Natural killer cell (primary cell): ENCODE measurements at regions not wholly inside any gene's neighbourhood (a gene's known extent, or its start where the extent isn't known, plus 50 kb on each side); places are given as distances from the start of the nearest gene placed in this dataset.

ENCODE experiments used
- ATAC-seq, 3 donors: fragments of 150-1000 bp in 2 of 3; fragments of 200-7000 bp in 1 of 3; cut with Tn5 transposase; 1 replicate in 1 of 3; 2 replicates in 2 of 3; pipeline ENCODE4 v1.10.0; 2021; ENCODE audit warnings: mild to moderate bottlenecking in 2 of 3, moderate library complexity in 2 of 3
- DNase-seq, 2 donors: peaks; one replicate each; pipeline versions ENCODE4 v3.0.0 to v3.0.0-alpha.2; 2013 to 2021; ENCODE audit warnings: mixed read lengths in 1 of 2
- H3K27ac ChIP-seq: one replicate; pipeline ENCODE4 v1.5.1; 2013; ENCODE audit warnings: mild to moderate bottlenecking, low read length
- H3K27me3 ChIP-seq: one replicate; pipeline ENCODE4 v1.6.1; 2013; ENCODE audit warnings: low read length; ENCODE audit not compliant: control insufficient read depth, insufficient read depth
- H3K36me3 ChIP-seq: one replicate; pipeline ENCODE4 v1.6.1; 2013; ENCODE audit warnings: low read length; ENCODE audit not compliant: control insufficient read depth, insufficient read depth
- H3K4me1 ChIP-seq: one replicate; pipeline ENCODE4 v1.6.1; 2013; ENCODE audit warnings: low read length; ENCODE audit not compliant: control insufficient read depth, insufficient read depth
- H3K4me3 ChIP-seq: one replicate; pipeline ENCODE4 v1.5.1; 2013; ENCODE audit warnings: low read length
- H3K9me3 ChIP-seq: one replicate; pipeline ENCODE4 v1.6.1; 2013; ENCODE audit warnings: low read length; ENCODE audit not compliant: control insufficient read depth, insufficient read depth
- H3K27ac Mint-ChIP-seq, 2 donors: one replicate each; pipeline ENCODE4 v1.8.0; 2022; ENCODE audit warnings: mild to moderate bottlenecking in 2 of 2, mixed read lengths in 2 of 2, moderate library complexity in 1 of 2
- H3K27me3 Mint-ChIP-seq, 2 donors: one replicate each; pipeline ENCODE4 v1.8.0; 2022; ENCODE audit warnings: low read depth in 2 of 2, mixed read lengths in 2 of 2
- H3K36me3 Mint-ChIP-seq: one replicate; pipeline ENCODE4 v1.8.0; 2022; ENCODE audit warnings: mixed read lengths
- H3K4me1 Mint-ChIP-seq, 2 donors: one replicate each; pipeline ENCODE4 v1.8.0; 2022; ENCODE audit warnings: mixed read lengths in 2 of 2
- H3K4me3 Mint-ChIP-seq: one replicate; pipeline ENCODE4 v1.8.0; 2022; ENCODE audit warnings: mild to moderate bottlenecking, moderate library complexity, mixed read lengths
- H3K9me3 Mint-ChIP-seq, 2 donors: one replicate each; pipeline ENCODE4 v1.8.0; 2022; ENCODE audit warnings: mixed read lengths in 2 of 2
- WGBS: methylation state at CpG from one replicate; pipeline ENCODE4 v1.1.7; 2013; ENCODE audit warnings: missing lambda C conversion rate; ENCODE audit not compliant: insufficient coverage; 5-methylcytosine and 5-hydroxymethylcytosine counted together
- intact Hi-C: fragments of 100-400 bp; cut with micrococcal nuclease; formaldehyde crosslinking; loops from one replicate; pipeline ENCODE4 v1.14.2; 2022
- TF ChIP-seq, protein P1 (sequence below): fragments of 200-600 bp; IDR thresholded peaks from one replicate; pipeline ENCODE4 v1.8.0; 2022; ENCODE audit warnings: antibody characterized with exemption

DNA sequence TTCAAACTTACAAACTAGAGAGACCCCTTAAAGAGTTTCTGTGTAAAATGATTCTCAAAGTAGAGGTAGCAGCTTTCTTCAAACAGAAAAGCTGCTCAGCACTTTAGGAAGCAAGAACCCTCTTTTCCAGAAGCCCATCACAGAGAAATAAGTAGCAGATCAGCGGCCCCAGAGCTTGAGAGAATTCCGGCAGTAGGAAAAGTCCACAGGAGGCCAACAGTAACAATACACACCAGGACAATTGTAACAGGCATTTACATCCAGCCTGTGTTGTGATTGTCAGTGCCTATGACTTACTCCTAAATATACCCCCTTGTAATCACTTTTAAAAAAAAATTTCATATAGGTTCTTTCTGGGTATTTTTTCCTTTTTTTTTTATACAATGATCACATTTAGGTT lies 161.4 kb upstream of the ACVR2A start:
- H3K27me3 Mint-ChIP-seq: peaks cover 4 to 20% of the 10 kb centered on the region in 2 donors
- TF ChIP-seq, protein P1, sequence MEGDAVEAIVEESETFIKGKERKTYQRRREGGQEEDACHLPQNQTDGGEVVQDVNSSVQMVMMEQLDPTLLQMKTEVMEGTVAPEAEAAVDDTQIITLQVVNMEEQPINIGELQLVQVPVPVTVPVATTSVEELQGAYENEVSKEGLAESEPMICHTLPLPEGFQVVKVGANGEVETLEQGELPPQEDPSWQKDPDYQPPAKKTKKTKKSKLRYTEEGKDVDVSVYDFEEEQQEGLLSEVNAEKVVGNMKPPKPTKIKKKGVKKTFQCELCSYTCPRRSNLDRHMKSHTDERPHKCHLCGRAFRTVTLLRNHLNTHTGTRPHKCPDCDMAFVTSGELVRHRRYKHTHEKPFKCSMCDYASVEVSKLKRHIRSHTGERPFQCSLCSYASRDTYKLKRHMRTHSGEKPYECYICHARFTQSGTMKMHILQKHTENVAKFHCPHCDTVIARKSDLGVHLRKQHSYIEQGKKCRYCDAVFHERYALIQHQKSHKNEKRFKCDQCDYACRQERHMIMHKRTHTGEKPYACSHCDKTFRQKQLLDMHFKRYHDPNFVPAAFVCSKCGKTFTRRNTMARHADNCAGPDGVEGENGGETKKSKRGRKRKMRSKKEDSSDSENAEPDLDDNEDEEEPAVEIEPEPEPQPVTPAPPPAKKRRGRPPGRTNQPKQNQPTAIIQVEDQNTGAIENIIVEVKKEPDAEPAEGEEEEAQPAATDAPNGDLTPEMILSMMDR: no peak
- 96% methylated on average over 2 of the region's 2 CpGs for WGBS
- H3K27me3 ChIP-seq: no peaks in the 10 kb centered on the region
- H3K9me3 ChIP-seq: no peaks in the 10 kb centered on the region
- H3K36me3 Mint-ChIP-seq: no peaks in the 10 kb centered on the region
- H3K4me1 ChIP-seq: no peaks in the 10 kb centered on the region
- no peaks in the 10 kb centered on the region for H3K36me3 ChIP-seq
- H3K4me3 ChIP-seq: no peak overlapping the region
- no peak overlapping the region for H3K27ac Mint-ChIP-seq
- H3K9me3 Mint-ChIP-seq: no peaks in the 10 kb centered on the region
- H3K4me3 Mint-ChIP-seq: no peak overlapping the region
- no peaks in the 10 kb centered on the region for H3K4me1 Mint-ChIP-seq
- H3K27ac ChIP-seq: no peak overlapping the region
- DNase-seq (no peak), ATAC-seq (no peak)
- intact Hi-C loops: no loop called here

DNA sequence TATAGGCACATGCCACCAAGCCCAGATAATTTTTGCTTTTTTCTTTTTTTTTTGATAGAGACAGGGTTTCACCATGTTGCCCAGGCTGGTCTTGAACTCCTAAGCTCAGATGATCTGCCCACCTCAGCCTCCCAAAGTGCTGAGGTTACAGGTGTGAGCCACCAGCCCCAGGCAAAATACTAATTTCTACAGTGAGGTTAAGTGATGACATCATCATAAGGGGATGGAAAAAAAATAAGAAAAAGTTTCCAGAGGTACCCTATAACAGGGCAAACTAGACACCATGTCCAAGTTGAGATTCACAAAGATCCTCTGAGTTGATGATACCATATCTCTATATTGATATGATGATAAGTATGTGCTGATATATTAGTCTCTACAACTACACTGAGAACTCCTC lies 163.7 kb upstream of the ACVR2A start:
- Histone ChIP-seq H3K9me3 (no peaks in the 10 kb centered on the region), H3K4me1 (no peaks in the 10 kb centered on the region), H3K36me3 (no peaks in the 10 kb centered on the region), H3K27ac (no peak overlapping the region), H3K27me3 (no peaks in the 10 kb centered on the region), H3K4me3 (no peak overlapping the region)
- ATAC-seq: no peak
- Mint-ChIP-seq H3K27ac (no peak overlapping the region), H3K4me1 (no peaks in the 10 kb centered on the region), H3K9me3 (no peaks in the 10 kb centered on the region), H3K36me3 (no peaks in the 10 kb centered on the region), H3K4me3 (no peak overlapping the region), H3K27me3 (peaks cover 2 to 20% of the 10 kb centered on the region in 2 donors)
- TF ChIP-seq, protein P1: no peak
- intact Hi-C loops: no loop called here
- DNase-seq: no peak

DNA sequence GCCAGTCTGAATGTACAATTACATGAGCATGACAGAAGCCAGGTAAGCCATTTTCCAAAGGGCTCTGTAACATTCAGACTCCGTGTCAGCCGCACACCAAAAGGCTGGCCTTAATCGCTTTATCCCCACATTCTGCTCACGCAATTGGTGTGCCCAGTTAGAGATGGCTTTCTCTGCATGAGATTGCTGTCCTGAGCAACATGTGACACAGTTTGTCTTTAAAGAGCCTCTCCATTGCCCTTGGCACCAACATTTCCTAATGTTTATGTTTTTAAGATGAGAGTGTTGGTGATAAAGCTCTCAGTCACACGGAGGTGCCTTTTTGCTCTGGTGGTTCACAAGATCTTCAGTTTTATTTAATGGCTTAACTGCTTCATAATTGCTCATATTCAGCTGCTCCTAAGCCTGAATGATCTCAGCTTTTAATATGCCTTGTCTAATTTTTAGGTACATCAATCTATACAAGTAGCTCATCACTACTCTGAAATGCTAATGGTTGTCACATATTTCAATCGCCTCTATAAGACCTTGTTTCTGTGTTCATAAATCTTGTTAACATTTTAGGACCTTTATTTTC lies 164.8 kb upstream of the ACVR2A start:
- 91% methylated on average over 6 of the region's 6 CpGs for WGBS
- intact Hi-C loops: no loop called here
- Histone ChIP-seq H3K9me3 (no peaks in the 10 kb centered on the region), H3K27me3 (no peaks in the 10 kb centered on the region), H3K36me3 (no peaks in the 10 kb centered on the region), H3K27ac (no peak overlapping the region), H3K4me3 (no peak overlapping the region), H3K4me1 (no peaks in the 10 kb centered on the region)
- H3K27ac Mint-ChIP-seq: no peak overlapping the region
- TF ChIP-seq, protein P1: no peak
- no peak overlapping the region for H3K4me3 Mint-ChIP-seq
- DNase-seq: no peak
- no peaks in the 10 kb centered on the region for H3K9me3 Mint-ChIP-seq
- no peaks in the 10 kb centered on the region for H3K36me3 Mint-ChIP-seq
- H3K4me1 Mint-ChIP-seq: no peaks in the 10 kb centered on the region
- no peak for ATAC-seq
- peaks cover 2 to 22% of the 10 kb centered on the region in 2 donors for H3K27me3 Mint-ChIP-seq

DNA sequence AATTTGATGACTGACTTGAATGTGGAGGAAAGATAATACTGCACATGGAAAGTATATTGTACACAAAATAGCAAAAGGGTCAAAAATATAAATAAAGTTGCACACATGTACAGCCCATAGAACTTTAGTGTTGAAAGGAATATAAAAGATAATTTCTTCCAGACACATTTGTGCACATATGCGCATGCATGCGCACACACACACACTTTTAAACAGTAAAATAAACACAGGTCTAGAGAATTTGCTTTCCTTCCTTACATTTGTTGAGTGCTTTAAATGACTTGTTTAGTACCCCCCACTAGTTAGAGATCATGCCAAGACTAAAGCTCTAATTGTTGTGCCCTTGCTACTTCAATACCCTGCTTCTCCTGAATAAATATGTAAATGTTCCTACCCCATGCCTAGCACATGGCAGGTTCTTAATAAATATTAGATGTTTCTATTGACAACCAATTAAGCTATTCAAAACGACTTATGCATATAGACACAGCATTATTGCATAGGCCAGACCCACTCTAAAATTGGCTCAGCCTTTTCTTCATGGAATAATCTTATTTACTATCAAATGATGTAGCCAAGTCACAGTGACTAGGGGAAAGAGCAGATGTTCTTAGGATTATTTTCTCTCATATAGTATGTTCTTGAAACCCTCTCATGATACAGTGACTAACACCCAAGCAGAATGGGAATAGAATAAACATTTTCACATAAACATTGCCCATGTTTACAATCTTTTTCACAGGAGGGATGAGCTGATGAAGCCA lies 165.5 kb upstream of the ACVR2A start:
- H3K36me3 ChIP-seq: no peaks in the 10 kb centered on the region
- H3K4me3 ChIP-seq: no peak overlapping the region
- ATAC-seq (no peak), DNase-seq (no peak)
- no CpG with 5 or more reads among the region's 3 CpGs for WGBS
- Mint-ChIP-seq H3K4me1 (no peaks in the 10 kb centered on the region), H3K36me3 (no peaks in the 10 kb centered on the region), H3K27me3 (peaks cover 2 to 18% of the 10 kb centered on the region in 2 donors), H3K4me3 (no peak overlapping the region), H3K27ac (no peak overlapping the region), H3K9me3 (no peaks in the 10 kb centered on the region)
- no peaks in the 10 kb centered on the region for H3K9me3 ChIP-seq
- no peaks in the 10 kb centered on the region for H3K27me3 ChIP-seq
- intact Hi-C loops: no loop called here
- TF ChIP-seq, protein P1: no peak
- H3K27ac ChIP-seq: no peak overlapping the region
- H3K4me1 ChIP-seq: no peaks in the 10 kb centered on the region
